Head of caudate nucleus (tissue), 42 donors: ENCODE measurements at regions not wholly inside any gene's neighbourhood (a gene's known extent, or its start where the extent isn't known, plus 50 kb on each side); places are given as distances from the start of the nearest gene placed in this dataset.
"Not testable (repeated sequence)": the region's sequence is repeated elsewhere in the genome, so short reads cannot be mapped to it uniquely, and the experiment has no call there.

ENCODE experiments used
- DNase-seq, 42 donors: peaks; one replicate each; pipeline versions ENCODE4 v3.0.0 to v3.0.0-alpha.2; 2020 to 2021; ENCODE audit warnings: mixed read lengths in 7 of 42
- intact Hi-C: fragments of 100-400 bp; cut with DNase I; formaldehyde crosslinking; loops from one replicate; pipeline ENCODE4 v1.15.0; 2022

GRCh38 chr5:72656756-72657513 is 149.7 kb upstream of the ZNF366 start:
- no peak for DNase-seq

GRCh38 chr5:72656331-72656730 is 149.1 kb upstream of the ZNF366 start:
- intact Hi-C loops = no loop called here
- DNase-seq = no peak

More at GRCh38 chr5:72656756-72657513, 149.7 kb upstream of the ZNF366 start:
- intact Hi-C loops = no loop called here

DNA sequence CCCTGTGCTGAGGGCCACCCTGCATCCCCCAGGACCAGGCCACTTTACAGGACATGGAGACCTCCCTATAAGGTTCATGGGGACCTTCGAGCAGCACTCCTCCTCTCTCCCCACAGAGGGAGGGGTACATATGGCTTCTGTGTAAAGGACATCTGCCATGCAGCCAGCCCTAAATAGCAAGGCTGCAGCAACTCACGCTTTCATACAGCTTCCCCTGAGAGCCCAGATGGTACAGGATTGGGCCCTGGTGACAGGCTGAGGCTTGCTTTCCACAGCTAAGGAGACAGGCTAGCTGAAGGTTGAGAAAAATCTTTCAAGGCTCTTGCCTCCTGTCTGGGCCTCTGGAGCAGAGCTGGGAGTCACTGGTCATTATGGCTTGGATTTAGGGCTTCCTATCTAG is 147.0 kb upstream of the ZNF366 start:
- intact Hi-C loops = no loop called here
- no peak for DNase-seq

GRCh38 chr5:72653586-72653985 is 146.4 kb upstream of the ZNF366 start:
- DNase-seq = no peak
- intact Hi-C loops = no loop called here

- intact Hi-C loops = no loop called here
- no peak for DNase-seq
These were observed 144.6 kb upstream of the ZNF366 start for GRCh38 chr5:72651779-72652178.

GRCh38 chr5:72651109-72651508 is 143.9 kb upstream of the ZNF366 start:
- no peak for DNase-seq
- intact Hi-C loops = no loop called here

- intact Hi-C loops = no loop called here
- DNase-seq = peak in 5 of 42 donors; percentile 14 to 40 (median 20)
These were observed 142.2 kb upstream of the ZNF366 start for GRCh38 chr5:72649449-72649848.

DNA sequence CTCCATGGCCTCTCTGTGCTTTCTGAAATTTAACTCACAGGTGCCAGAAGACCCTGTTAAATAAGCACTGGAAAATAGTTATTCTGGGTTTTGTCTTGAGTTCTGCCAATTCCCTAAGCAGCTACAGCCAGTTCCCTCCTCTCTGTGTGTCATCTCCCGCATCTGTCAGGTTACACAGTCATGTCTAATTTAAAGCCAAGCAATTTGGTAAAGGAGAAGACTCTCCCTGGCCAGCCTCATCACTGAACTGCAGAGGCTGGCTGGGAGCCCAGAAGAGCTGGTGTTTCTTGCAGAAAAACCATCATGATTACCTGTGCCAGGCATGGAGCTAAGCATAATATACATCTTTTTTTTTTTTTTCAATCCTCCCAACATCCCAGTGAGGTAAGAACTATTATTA is 141.3 kb upstream of the ZNF366 start:
- intact Hi-C loops = no loop called here
- no peak for DNase-seq

- no peak for DNase-seq
- intact Hi-C loops = no loop called here
These were observed 140.6 kb upstream of the ZNF366 start for GRCh38 chr5:72647806-72648205.

GRCh38 chr5:72646246-72646866 is 139.1 kb upstream of the ZNF366 start:
- intact Hi-C loops = no loop called here
- no peak for DNase-seq

DNA sequence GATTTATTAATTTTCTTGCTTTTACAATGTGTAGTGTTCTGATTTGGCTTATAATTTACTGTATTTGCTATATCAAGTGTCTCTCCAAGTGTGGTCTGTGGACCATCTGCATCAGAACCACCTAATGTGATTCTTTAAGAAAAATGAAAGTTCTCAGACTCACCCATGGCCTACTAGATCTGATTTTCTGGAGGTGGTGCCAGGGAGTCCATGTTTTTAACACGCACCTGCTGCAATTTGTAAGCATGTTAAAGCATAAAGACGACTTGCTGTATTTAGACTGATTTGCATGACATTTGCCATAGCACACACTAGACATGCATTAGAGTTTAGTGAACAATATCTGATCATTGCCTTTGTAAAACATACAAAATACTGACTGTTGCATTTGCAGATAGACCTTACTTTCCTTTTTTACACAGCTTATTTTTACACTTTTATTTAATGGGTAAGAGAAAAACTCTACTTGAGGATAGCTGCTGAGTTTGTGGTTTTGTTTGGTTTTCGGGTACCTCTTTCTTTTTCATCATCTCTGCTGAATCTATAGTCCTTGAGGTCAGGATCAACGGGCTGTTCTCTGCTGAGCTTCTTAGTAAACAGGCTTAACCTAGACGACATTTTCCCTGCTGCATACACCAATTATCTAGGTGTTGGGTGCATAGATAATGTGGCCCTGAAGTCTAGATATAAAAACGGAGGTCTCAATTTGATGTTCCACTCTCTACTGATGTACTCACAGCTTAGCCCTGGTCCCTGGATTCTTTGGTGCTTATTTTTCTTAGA is 138.0 kb upstream of the ZNF366 start:
- intact Hi-C loops = no loop called here
- no peak for DNase-seq

- intact Hi-C loops = no loop called here
- DNase-seq = no peak
These were observed 137.1 kb upstream of the ZNF366 start for GRCh38 chr5:72644296-72644695.

GRCh38 chr5:72641164-72641563 is 134.0 kb upstream of the ZNF366 start:
- intact Hi-C loops = no loop called here
- DNase-seq = no peak

DNA sequence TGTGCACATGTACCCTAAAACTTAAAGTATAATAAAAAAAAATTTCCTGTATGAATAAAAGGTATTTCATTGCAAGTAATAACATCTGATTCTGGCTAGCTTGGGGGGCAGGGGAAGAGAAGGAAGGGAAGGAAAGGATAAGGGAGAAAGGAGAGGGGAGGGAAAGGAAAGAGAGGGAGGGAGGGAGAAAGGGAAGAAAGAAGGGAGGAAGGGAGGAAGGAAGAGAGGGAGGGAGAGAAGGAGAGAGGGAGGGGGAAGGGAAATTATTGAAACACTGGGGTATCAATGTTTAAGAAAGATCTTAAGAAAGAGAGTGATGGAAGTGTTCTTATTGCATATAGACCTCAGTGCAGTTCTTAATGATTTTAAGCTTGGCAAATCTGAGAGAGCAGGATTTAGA is 129.8 kb upstream of the ZNF366 start:
- no peak for DNase-seq
- intact Hi-C loops = no loop called here

DNA sequence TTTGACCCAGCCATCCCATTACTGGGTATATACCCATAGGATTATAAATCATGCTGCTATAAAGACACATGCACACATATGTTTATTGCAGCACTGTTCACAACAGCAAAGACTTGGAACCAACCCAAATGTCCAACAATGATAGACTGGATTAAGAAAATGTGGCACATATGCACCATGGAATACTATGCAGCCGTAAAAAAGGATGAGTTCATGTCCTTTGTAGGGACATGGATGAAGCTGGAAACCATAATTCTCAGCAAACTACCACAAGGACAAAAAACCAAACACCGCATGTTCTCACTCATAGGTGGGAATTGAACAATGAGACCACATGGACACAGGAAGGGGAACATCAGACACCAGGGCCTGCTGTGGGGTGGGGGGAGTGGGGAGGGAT is 129.4 kb upstream of the ZNF366 start:
- DNase-seq, intact Hi-C loops: not testable (repeated sequence)

DNA sequence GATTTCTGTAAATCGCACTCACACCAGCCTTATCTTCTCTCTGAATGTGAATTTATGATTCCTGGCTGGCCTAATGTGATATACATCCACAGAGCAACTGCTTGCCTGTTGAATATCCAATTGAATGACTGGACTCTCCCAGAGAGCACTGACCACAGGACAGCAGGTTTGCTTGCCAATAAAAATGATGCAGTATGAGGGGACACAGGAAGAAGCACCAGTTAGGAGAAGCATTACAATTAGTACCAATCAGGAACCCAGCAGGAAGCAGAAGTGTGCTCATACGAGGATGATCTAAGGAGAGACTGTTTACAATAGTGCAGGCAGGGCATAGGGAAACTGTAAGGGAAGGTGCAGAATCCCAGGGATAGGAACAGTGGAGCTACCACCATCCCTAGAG is 127.2 kb upstream of the ZNF366 start:
- DNase-seq = no peak
- intact Hi-C loops = loop anchor here (5.0 kb wide), 1 partner anchor 183 kb away; the partner anchor contains the start of gene TNPO1

DNA sequence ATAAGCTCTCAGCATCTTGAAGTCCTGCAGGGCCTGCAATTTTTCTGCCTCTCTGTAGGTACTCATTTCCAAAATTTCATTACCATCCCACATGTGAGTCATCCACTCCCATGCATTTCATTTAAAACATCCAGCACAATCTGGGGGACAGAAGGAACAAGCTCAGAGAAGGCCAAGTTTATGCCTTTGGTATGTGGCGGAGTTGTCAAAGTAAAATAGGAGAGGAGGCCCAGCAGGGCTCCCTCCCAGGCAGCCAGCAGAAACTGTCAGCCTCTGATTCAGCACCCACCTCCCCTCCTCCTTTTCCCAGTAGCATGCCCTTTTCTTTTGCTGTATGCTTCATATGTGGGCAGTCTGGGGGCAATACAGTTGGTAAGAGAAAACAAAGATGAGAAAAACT is 126.4 kb upstream of the ZNF366 start:
- intact Hi-C loops = loop anchor here (5.0 kb wide), 1 partner anchor 184 kb away; the partner anchor contains the start of gene TNPO1
- peak in 30 of 42 donors; percentile 8 to 77 (median 34) for DNase-seq

DNA sequence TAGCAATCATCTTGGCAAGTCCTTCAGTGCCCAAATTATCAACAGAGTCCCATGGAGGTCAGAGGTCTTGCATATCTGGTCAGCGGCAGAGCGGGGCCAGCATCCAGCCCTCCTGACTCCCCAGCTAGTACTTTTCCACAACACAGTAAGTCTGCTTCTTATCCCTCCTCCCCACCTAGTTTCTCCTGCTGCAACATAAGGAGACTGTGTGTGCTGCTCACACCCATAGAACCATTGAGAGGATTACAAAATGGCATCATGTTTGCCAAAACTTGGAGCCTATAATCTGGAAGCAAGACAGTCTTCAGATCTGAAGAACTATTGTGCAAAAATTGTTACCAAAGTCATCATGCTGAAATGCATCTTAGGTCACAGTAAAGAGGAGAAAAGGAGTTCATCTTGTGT is 125.8 kb upstream of the ZNF366 start:
- intact Hi-C loops = loop anchor here (5.0 kb wide), 1 partner anchor 184 kb away; the partner anchor contains the start of gene TNPO1
- DNase-seq = peak in 2 of 42 donors; percentile 4 to 13

GRCh38 chr5:72630721-72631120 is 123.5 kb upstream of the ZNF366 start:
- intact Hi-C loops = loop anchor here (5.0 kb wide), 1 partner anchor 187 kb away; the partner anchor contains the start of gene TNPO1
- no peak for DNase-seq

GRCh38 chr5:72630081-72630480 is 122.9 kb upstream of the ZNF366 start:
- DNase-seq = no peak
- intact Hi-C loops = loop anchor here (5.0 kb wide), 1 partner anchor 187 kb away; the partner anchor contains the start of gene TNPO1
